Astrocyte (in vitro differentiated cells and primary cell): ENCODE measurements at regions not wholly inside any gene's neighbourhood (a gene's known extent, or its start where the extent isn't known, plus 50 kb on each side); places are given as distances from the start of the nearest gene placed in this dataset.
"Not testable (repeated sequence)": the region's sequence is repeated elsewhere in the genome, so short reads cannot be mapped to it uniquely, and the experiment has no call there.

Experiments used
- DNase-seq: peaks from one replicate; pipeline ENCODE4 v3.0.0-alpha.2; 2010; ENCODE audit warnings: low read depth
- FAIRE-seq: peaks from 2 replicates; lab custom pipeline; 2011; peaks lifted over from hg19 to GRCh38; lab: Jason Lieb, UNC
- H2AFZ ChIP-seq: 2 replicates; pipeline ENCODE4 v1.6.0; 2012; ENCODE audit warnings: low read depth, low read length, inconsistent platforms
- H3K27ac ChIP-seq: 2 replicates; pipeline ENCODE4 v1.5.1; 2011; ENCODE audit warnings: low read depth, low read length, inconsistent platforms
- H3K27me3 ChIP-seq: 2 replicates; pipeline ENCODE4 v1.6.0; 2011; ENCODE audit warnings: low read length, inconsistent platforms; ENCODE audit not compliant: insufficient read depth
- H3K36me3 ChIP-seq: 2 replicates; pipeline ENCODE4 v1.5.1; 2011; ENCODE audit warnings: low read length, inconsistent platforms; ENCODE audit not compliant: insufficient read depth
- H3K4me1 ChIP-seq: 2 replicates; pipeline ENCODE4 v1.5.1; 2011; ENCODE audit warnings: low read length, inconsistent platforms; ENCODE audit not compliant: insufficient read depth
- H3K4me2 ChIP-seq: 2 replicates; pipeline ENCODE4 v1.6.0; 2012; ENCODE audit warnings: low read length, inconsistent platforms
- H3K4me3 ChIP-seq: 2 replicates; pipeline ENCODE4 v1.5.1; 2011; ENCODE audit warnings: low read depth, mild to moderate bottlenecking, low read length, inconsistent platforms; ENCODE audit not compliant: insufficient read depth
- H3K79me2 ChIP-seq: 2 replicates; pipeline ENCODE4 v1.6.0; 2012; ENCODE audit warnings: mild to moderate bottlenecking, low read length, inconsistent platforms; ENCODE audit not compliant: insufficient read depth
- H3K9ac ChIP-seq: 2 replicates; pipeline ENCODE4 v1.6.0; 2012; ENCODE audit warnings: mild to moderate bottlenecking, low read length, inconsistent platforms
- H3K9me3 ChIP-seq: 2 replicates; pipeline ENCODE4 v1.5.1; 2012; ENCODE audit warnings: low read depth, mild to moderate bottlenecking, low read length, inconsistent platforms; ENCODE audit not compliant: insufficient read depth
- H4K20me1 ChIP-seq: 2 replicates; pipeline ENCODE4 v1.6.0; 2012; ENCODE audit warnings: low read length, inconsistent platforms; ENCODE audit not compliant: insufficient read depth
- H3K27ac Mint-ChIP-seq: one replicate; pipeline ENCODE4 v1.8.0; 2021; ENCODE audit warnings: mild to moderate bottlenecking, mixed read lengths; ENCODE audit not compliant: unreplicated experiment
- H3K27me3 Mint-ChIP-seq: one replicate; pipeline ENCODE4 v1.8.0; 2021; ENCODE audit warnings: low read depth, mixed read lengths; ENCODE audit not compliant: unreplicated experiment
- H3K36me3 Mint-ChIP-seq: one replicate; pipeline ENCODE4 v1.8.0; 2021; ENCODE audit warnings: low read depth, mixed read lengths; ENCODE audit not compliant: unreplicated experiment
- H3K4me1 Mint-ChIP-seq: one replicate; pipeline ENCODE4 v1.8.0; 2021; ENCODE audit warnings: low read depth, mixed read lengths; ENCODE audit not compliant: unreplicated experiment
- H3K4me3 Mint-ChIP-seq: one replicate; pipeline ENCODE4 v1.8.0; 2021; ENCODE audit warnings: mild to moderate bottlenecking, moderate library complexity, mixed read lengths; ENCODE audit not compliant: unreplicated experiment
- H3K9me3 Mint-ChIP-seq: one replicate; pipeline ENCODE4 v1.8.0; 2021; ENCODE audit warnings: mild to moderate bottlenecking, mixed read lengths; ENCODE audit not compliant: unreplicated experiment
- EZH2 ChIP-seq: IDR thresholded peaks from 2 replicates; pipeline ENCODE4 v1.6.1; 2012; ENCODE audit warnings: mild to moderate bottlenecking, low read length, inconsistent platforms; ENCODE audit not compliant: insufficient read depth
- TF ChIP-seq, protein P1 (sequence below): IDR thresholded peaks from 2 replicates; pipeline ENCODE4 v1.5.1; 2011; ENCODE audit warnings: low read depth, mild to moderate bottlenecking, inconsistent platforms, low read length, moderate library complexity; ENCODE audit not compliant: insufficient read depth

DNA sequence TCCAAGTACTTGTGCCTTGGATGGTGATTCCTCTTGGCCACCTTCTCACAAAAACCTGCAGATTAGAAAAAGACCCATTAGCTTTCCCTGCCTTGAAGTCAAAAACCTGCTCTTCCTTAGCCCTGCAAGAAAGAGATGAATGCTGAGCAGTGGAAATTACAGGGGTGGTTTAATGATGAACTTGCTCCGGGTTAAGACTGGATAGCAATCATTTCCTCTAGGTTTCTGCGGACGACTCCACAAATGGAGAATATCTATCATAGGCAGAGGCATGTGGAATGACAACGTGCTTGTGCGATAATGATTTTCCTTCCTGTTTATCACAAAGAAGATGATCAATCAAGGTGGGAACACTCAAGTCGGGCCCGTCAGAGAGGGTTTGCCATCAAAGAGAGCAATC, 201.2 kb upstream of the ERCC4 start:
- H3K36me3 Mint-ChIP-seq = no peaks in the 10 kb centered on the region
- Histone ChIP-seq H3K4me1 (no peaks in the 10 kb centered on the region), H3K9me3 (no peaks in the 10 kb centered on the region), H3K4me2 (no peak overlapping the region), H3K9ac (no peak overlapping the region), H3K27ac (no peak overlapping the region), H3K27me3 (no peaks in the 10 kb centered on the region), H3K36me3 (no peaks in the 10 kb centered on the region), H4K20me1 (no peaks in the 10 kb centered on the region), H2AFZ (no peak overlapping the region), H3K79me2 (no peaks in the 10 kb centered on the region), H3K4me3 (no peak overlapping the region)
- FAIRE-seq (no peak), DNase-seq (no peak)
- no peak overlapping the region for H3K4me3 Mint-ChIP-seq
- H3K4me1 Mint-ChIP-seq = no peaks in the 10 kb centered on the region
- no peaks in the 10 kb centered on the region for H3K27me3 Mint-ChIP-seq
- H3K27ac Mint-ChIP-seq = no peak overlapping the region
- H3K9me3 Mint-ChIP-seq = no peaks in the 10 kb centered on the region
- no peak for TF ChIP-seq EZH2
- TF ChIP-seq, protein P1, sequence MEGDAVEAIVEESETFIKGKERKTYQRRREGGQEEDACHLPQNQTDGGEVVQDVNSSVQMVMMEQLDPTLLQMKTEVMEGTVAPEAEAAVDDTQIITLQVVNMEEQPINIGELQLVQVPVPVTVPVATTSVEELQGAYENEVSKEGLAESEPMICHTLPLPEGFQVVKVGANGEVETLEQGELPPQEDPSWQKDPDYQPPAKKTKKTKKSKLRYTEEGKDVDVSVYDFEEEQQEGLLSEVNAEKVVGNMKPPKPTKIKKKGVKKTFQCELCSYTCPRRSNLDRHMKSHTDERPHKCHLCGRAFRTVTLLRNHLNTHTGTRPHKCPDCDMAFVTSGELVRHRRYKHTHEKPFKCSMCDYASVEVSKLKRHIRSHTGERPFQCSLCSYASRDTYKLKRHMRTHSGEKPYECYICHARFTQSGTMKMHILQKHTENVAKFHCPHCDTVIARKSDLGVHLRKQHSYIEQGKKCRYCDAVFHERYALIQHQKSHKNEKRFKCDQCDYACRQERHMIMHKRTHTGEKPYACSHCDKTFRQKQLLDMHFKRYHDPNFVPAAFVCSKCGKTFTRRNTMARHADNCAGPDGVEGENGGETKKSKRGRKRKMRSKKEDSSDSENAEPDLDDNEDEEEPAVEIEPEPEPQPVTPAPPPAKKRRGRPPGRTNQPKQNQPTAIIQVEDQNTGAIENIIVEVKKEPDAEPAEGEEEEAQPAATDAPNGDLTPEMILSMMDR = no peak

GRCh38 chr16:13727943-13728342, 192.0 kb upstream of the ERCC4 start:
- Histone ChIP-seq H3K4me3 (no peak overlapping the region), H3K79me2 (no peaks in the 10 kb centered on the region), H2AFZ (no peak overlapping the region), H3K9ac (no peak overlapping the region), H3K4me1 (no peaks in the 10 kb centered on the region), H3K27ac (no peak overlapping the region), H3K9me3 (no peaks in the 10 kb centered on the region), H3K36me3 (no peaks in the 10 kb centered on the region), H3K4me2 (no peak overlapping the region), H3K27me3 (no peaks in the 10 kb centered on the region), H4K20me1 (no peaks in the 10 kb centered on the region)
- H3K27ac Mint-ChIP-seq = no peak overlapping the region
- TF ChIP-seq EZH2 = no peak
- TF ChIP-seq, protein P1 = no peak
- FAIRE-seq (no peak), DNase-seq (no peak)
- H3K4me3 Mint-ChIP-seq = no peak overlapping the region
- H3K4me1 Mint-ChIP-seq = no peaks in the 10 kb centered on the region
- H3K36me3 Mint-ChIP-seq = no peaks in the 10 kb centered on the region
- H3K9me3 Mint-ChIP-seq = peaks cover 3% of the 10 kb centered on the region
- H3K27me3 Mint-ChIP-seq = peaks cover 2% of the 10 kb centered on the region

DNA sequence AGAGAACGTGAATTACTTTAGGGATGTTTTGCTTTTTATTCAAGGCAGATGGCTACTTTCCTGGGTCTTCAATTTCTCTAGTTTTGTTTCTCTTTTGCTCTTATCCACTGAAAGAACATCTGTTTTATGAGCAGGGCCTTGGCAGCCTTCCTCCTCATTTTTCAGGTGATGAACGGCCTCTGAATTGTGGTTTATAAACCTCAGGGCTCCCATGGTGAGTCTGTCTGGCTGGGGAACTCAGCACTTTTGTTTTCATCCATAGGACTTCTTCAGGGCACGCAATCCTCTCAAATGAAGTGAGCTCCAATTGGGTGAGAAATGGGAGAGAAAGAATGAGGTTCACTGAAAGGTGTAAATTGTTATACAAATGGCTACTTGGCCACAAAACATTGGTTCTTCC, 186.4 kb upstream of the ERCC4 start:
- no peaks in the 10 kb centered on the region for H3K27me3 Mint-ChIP-seq
- no peak for DNase-seq
- Histone ChIP-seq H3K79me2 (no peaks in the 10 kb centered on the region), H3K4me3 (no peak overlapping the region), H3K4me1 (no peaks in the 10 kb centered on the region), H3K9ac (no peak overlapping the region), H3K9me3 (no peaks in the 10 kb centered on the region), H3K27ac (no peak overlapping the region), H3K27me3 (no peaks in the 10 kb centered on the region), H2AFZ (no peak overlapping the region), H4K20me1 (no peaks in the 10 kb centered on the region), H3K36me3 (no peaks in the 10 kb centered on the region), H3K4me2 (no peak overlapping the region)
- no peak overlapping the region for H3K27ac Mint-ChIP-seq
- no peaks in the 10 kb centered on the region for H3K36me3 Mint-ChIP-seq
- no peaks in the 10 kb centered on the region for H3K9me3 Mint-ChIP-seq
- no peak overlapping the region for H3K4me3 Mint-ChIP-seq
- no peaks in the 10 kb centered on the region for H3K4me1 Mint-ChIP-seq
- no peak for FAIRE-seq
- no peak for TF ChIP-seq EZH2
- TF ChIP-seq, protein P1 = no peak

GRCh38 chr16:13739621-13740373, 180.2 kb upstream of the ERCC4 start:
- not testable (repeated sequence) for H3K27me3 Mint-ChIP-seq, H3K27ac ChIP-seq, H3K9me3 ChIP-seq, H3K27ac Mint-ChIP-seq, H3K4me3 Mint-ChIP-seq, H3K9me3 Mint-ChIP-seq, H3K36me3 ChIP-seq, H3K9ac ChIP-seq, H3K4me2 ChIP-seq, DNase-seq, H3K79me2 ChIP-seq, H3K36me3 Mint-ChIP-seq, H4K20me1 ChIP-seq, H3K4me3 ChIP-seq, H3K27me3 ChIP-seq, H3K4me1 ChIP-seq, H2AFZ ChIP-seq, H3K4me1 Mint-ChIP-seq, FAIRE-seq
